Hematopoietic multipotent progenitor cell (in vitro differentiated cells): ENCODE measurements at regions not wholly inside any gene's neighbourhood (a gene's known extent, or its start where the extent isn't known, plus 50 kb on each side); places are given as distances from the start of the nearest gene placed in this dataset. TPM values are rescaled to one million over a fixed set of nuclear protein-coding genes. Genes with fewer than 3 reads are reported as not detected.

Experiments
- DNase-seq, 3 donors: peaks; one replicate each; pipeline ENCODE4 v3.0.0-alpha.2; 2011 to 2015; ENCODE audit warnings: low read depth in 2 of 3, low spot score in 2 of 3
- small RNA-seq: library from RNA; depleted of rRNA; stranded (forward); fragments of <200 nt; gene quantifications from one replicate; pipeline ENCODE3, GENCODE V24; 2012

- DNase-seq = no peak
These were observed 84.9 kb upstream of the C21orf91 start for GRCh38 chr21:17903929-17904639.

- peak; percentile 14 to 73 (median 35) for DNase-seq
These were observed 84.1 kb upstream of the C21orf91 start for GRCh38 chr21:17903029-17903806.

- peak in 2 of 3 donors; percentile 24 to 64 for DNase-seq
These were observed 82.4 kb upstream of the C21orf91 start for GRCh38 chr21:17901458-17902079.

GRCh38 chr21:17900990-17901385 lies 81.8 kb upstream of the C21orf91 start:
- no peak for DNase-seq

- DNase-seq = peak in 1 of 3 donors; percentile 10
These were observed 81.3 kb upstream of the C21orf91 start for GRCh38 chr21:17900281-17900989.

GRCh38 chr21:17889171-17889570 lies 70.0 kb upstream of the C21orf91 start:
- DNase-seq = no peak

- DNase-seq = no peak
These were observed 50.0 kb upstream of the C21orf91 start for GRCh38 chr21:17869115-17869514.

Small RNA genes in the stretch of these regions (small RNA-seq; reads per million reads assigned to genes)
- not detected for gene RPL37P3
